GM19328 (cell line): ENCODE measurements at regions not wholly inside any gene's neighbourhood (a gene's known extent, or its start where the extent isn't known, plus 50 kb on each side); places are given as distances from the start of the nearest gene placed in this dataset.

ENCODE experiments used
- ATAC-seq: cut with Tn5 transposase; IDR thresholded peaks from one replicate; pipeline ENCODE4 v1.9.1; 2021; ENCODE audit warnings: mild to moderate bottlenecking, moderate library complexity; ENCODE audit not compliant: unreplicated experiment

DNA sequence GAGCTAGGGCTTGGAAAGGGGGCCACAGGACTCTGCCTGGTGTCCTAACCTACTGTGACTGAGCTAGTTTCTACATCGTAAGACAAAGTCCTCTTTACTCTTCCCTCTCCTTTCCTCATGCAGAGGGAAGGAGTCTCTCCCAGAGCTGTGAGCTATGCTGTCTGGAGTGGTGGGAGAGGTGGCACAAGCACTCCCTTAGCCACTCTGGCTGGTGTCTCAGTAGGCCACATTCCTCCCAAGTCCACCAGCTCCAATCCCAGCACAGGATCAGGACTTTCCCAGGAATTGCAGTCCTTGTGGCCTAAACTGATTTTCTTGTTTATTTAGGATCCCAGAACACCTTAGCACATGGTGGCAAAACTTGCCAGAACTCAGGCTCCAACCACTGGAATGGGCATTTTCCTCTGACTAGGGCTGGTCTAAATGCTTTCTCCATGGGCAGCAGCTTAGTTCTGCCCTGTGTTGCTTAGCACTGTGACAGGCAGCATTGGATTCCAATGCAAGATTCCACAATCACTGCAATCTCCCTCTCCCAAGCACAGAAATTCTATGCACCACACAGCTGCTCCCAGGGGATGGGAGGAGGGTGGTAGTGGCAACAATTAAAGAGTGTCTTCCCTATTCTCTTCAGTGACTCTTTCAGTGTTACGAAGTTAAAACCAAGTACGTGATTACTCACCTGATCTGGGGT, 733.3 kb downstream of the HACE1 start:
- no peak for ATAC-seq

DNA sequence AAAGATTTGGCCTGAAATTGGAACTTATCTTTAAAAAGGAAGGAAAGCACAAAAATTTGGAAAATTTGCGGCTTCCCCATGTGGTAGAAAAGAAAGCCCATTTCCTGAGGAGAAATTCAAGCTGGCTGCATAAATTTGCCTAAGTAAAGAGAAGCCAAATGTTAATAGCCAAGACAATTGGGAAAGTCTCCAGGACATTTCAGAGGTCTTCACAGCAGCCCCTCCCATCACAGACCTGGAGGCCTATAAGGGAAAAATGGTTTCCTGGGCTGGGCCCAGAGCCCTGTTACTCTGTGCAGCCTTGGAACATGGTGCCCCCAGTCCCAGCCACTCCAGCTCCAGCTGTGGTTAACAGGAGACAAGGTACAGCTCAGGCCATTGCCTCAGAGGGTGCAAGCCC, 736.5 kb downstream of the HACE1 start:
- ATAC-seq, result no peak

DNA sequence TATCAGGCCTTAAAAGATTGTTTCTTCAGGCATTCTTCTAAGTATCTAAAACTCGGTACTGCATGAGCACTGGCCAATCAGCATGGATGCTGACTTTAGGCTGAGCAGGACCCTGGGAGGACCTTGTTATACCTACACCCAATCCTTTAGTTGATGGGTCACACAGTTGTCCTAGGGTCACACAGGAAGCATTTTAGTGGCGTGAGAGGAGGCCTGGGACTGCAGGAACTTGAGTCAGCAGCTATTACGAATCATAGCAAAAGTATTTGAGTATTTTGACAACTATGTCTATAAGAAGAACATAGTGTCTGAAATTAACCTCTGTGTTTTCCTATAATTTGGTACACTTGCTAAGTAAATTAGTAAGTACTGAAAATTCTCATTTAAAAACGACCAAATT, 741.4 kb downstream of the HACE1 start:
- ATAC-seq, result no peak

DNA sequence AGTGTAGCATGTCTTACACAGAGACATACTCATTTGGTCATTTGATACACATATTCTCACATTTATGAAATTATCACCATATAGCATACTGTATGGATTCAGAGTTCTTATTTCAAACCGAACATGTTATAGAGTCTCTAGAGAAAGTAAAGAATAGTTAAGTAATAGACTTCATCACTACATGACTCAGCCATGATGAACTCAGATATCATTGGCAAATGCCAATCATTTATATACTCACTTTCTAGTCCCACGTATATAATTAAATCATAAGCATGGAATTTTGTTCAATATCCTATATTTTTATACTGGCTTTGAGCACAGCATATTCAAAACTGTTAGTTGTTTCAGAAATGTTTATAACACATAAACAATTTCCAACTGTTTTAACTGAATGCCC, 749.9 kb downstream of the HACE1 start:
- no peak for ATAC-seq

DNA sequence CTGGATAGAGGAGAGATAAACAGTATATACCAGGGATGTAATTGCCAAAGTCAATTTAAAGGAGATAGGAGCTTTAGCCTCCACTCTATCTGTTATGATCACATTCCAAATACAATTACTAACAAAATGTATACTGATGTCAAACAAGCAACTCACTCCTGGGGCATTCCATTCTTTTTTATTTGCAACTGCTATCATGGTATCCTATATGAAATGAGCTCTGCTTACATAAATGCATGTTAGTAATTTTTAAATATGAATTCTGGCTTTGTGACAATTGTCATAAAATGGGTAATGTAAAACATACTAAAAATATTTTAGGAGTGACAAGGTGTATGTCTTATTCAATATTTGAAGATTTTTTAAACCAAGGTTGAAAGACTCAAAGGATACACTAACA, 751.1 kb downstream of the HACE1 start:
- no peak for ATAC-seq

DNA sequence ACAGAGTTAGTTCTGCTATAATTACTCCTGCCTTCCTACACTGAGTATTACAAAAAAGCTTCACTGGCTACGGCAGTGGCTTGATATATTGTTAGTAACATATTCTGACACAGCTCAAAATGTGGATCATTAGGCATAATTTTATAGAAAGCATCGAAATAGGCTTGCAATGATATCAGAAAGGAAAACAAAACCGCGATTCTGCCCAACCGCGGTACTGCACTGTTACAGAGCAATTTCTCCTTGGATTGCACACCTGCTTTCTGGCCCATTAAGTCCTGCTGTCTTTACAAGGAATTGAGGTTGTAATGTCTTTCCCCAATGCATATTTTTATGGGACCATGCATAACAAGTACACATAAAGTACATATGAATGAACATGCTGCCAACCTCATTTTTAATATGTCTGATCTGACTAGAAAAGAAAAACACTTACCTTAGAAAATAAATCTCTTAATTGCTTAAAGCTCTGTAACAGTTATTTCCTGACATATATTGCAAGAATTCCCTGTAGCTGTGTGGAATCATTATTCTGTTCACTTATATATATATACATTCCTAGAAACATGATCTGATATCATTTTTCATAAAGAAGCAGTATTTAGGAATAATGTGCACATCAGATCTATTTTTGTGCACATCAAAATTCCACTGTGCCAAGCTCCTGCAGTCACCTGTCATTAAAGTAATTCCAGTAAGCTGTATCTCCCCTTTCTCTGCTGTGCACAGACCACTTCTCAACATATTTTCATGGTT, 763.9 kb downstream of the HACE1 start:
- no peak for ATAC-seq

DNA sequence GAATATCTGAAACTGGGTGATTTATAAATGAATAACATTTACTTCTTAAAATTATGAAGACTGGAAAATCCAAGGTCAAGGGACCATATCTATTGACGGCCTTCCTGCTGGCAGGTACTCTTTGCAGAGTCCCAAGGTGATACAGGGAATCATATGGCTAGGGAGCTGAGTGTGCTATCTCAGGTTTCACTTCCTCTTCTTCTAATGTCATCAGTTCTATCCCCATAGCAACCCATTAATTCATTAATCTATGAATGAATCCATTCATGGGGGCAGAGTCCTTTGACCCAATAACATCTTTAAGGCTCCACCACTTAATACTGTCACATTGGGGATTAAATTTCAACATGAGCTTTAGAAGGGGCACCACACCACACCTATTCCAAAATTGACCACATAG, 772.0 kb downstream of the HACE1 start:
- ATAC-seq, result no peak

DNA sequence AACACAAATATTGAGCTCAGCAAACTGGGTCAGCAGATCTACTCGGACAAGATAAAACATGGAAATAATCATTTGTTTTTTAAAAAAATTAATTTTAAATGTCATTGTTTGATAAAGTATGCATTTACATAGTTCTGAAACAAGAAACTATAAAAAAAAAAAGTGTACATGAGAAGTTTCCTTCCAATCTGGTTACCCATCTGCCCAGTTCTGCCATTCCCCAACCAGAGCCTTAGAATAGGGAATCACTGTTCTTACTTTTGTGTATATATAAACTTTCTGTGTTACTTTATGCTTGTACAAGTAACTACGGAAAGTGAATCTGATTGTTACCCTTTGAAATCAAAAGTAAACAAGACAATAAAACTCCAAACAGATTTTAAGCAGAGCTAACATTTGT, 791.4 kb downstream of the HACE1 start:
- no peak for ATAC-seq

DNA sequence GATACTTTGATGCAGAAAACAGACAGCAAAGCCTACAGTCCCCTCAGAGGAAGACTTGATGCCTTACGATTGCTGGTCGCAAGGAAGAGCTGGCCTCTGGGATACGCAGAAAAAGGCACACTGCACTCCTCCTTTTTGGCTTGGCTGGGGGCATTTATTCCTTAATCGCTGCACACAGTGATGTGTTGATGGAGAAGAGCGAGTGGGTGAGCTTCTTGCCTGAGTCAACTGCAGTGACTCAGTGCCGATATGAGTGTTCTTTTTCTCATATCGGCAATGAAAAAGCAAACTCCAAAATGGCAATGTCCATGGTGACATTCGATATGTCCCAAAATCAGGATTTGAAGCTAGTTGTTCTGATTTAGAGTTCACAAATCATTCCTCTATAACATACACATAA, 794.8 kb downstream of the HACE1 start:
- ATAC-seq, result no peak

DNA sequence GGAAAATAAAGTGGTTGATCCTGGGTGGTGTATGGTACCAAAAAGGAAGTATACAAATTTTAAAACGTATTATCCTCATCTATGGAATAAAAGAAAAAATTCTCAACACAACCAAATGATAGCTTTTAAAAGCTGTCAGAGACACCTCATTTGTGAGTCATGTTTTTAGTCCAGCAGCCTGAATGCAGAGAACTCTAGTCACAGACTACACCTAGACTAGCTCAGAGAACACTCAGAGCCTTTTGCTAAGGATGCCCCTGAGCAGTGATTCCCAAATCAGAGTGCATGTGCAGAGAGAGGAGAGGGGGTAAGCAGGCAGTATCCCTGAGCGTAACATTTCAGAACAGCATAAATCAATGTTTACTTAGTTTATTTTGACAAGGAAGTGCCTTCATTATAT, 809.3 kb downstream of the HACE1 start:
- no peak for ATAC-seq

DNA sequence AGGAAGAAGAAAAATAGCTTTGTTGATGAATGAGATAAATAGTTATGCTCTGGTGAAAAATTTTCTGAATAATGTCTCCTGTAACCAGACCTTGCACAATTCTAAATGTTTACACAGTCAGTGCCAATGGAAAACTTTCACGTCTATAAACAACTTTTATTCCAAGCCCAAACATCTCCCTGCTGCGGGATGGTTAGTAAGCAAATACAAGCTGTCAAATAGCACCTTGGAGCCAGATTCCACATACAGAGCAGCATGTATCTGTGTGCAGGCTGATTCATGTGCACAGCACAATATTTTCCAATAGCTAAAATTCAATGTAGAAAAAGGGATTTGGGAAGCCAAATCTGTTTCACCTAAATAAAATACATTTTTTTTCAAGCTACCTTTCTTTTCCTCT, 813.3 kb downstream of the HACE1 start:
- ATAC-seq, result no peak

DNA sequence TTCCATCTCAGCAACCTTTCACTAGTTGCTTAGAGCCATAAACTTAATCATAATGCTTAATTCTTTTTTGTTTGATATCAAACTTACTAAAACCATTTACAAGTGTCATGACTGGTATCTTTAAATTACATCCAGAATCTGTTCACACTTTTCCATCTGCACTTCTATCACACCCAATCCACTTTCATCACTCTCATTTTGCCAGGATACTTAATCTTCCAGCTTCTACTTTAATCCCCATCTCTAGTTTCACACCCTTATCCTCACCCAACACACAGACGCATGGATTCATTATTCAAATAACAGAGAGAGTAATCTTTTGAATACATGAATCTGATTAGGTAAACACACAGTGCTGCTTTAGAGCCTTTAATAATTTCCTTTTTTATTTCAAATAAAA, 828.4 kb downstream of the HACE1 start:
- no peak for ATAC-seq

DNA sequence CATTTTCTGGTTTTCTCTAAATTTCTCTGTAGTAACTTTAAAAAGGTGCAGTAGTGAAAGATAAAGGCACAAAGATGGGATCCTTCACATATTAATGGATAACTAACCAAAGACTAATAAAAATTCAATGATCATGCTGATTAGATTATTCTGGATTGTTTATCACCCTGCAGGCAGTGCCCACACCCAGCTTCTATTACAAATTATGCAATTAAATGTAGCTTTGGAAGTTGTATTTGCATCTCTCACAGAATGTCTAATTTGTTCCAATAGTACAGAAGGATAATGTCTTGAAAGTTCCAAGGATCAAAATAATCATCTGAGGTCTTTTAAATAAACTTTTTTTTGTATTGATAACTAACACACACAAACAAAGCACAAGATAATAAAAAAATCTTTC, 837.6 kb downstream of the HACE1 start:
- no peak for ATAC-seq

DNA sequence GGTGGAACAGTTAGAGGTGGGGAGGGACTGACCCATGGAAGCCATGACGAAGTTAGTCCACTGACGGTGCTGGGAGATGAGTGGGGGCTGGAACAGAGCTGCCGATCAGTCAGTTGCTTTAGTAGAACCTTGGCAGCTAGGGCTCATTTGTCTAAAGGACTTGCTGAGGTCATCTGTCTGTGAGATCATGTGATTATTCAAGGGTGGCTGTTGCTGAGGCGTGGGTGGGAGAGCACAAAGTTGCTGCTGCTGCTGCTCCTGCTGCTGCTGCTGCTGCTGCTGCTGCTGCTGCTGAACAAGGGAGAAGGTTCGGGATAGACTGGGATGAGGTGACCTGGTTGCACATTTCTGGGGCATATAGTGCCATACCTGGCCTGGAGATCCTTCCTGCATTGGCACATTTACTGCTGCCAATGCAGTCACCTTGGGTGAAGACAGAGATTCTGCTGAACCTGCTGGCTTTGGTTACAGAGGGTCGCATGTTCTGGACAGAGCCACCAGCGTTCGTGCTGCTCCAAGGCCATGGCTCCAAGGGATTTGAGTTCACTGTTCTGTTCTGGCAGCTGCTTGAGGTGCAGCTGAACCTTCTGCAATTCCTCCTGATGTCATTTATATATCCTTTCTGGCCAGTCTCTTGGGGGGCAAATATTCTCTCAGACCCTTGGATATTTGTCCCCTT, 840.5 kb downstream of the HACE1 start:
- ATAC-seq, result no peak

DNA sequence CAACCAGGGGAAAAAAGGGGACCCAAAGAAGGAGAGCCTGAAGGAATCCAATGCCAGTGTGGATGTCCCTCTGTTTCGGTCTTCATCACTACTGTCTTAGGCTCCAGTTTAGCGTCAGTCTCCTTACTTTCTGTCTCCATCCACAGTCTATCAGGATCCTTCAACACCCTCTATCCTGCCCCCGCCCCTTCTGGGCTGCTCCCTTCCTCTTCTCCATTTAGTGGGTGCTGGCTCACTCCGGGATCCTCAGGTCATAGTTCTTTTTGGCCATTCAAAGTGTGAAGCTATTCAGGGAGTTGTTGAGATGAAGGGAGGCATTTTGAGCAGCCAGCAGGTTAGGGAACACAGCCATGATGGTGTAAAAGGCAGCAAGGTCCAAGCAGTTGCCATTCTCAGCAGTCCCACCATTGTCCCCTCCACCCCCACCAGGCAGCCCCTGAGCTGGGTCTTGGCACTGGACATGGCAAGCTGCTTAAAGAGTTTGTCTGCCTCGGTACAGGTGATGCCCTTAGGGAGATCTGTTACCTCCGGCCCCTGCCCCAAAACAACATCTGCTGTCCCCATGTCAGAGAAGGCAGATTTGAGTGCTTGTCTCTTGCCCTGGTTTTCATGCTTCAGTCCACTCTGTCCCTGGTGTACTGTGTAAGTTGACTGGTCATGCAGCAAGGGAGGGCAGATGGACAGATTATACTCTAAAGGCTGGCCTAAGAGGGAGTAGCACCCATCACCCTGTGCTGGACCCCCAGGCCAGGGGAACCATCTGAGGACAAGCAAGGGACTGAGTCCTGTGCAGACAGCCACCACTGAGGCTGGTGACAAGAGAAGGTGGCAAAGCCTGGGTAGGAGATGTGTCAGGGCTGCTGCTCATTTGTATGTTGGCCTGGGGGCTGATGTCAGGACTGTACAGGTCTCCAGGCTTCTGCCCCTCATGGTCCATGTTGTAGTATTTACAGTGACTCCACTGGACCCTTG, 842.0 kb downstream of the HACE1 start:
- ATAC-seq, result no peak

DNA sequence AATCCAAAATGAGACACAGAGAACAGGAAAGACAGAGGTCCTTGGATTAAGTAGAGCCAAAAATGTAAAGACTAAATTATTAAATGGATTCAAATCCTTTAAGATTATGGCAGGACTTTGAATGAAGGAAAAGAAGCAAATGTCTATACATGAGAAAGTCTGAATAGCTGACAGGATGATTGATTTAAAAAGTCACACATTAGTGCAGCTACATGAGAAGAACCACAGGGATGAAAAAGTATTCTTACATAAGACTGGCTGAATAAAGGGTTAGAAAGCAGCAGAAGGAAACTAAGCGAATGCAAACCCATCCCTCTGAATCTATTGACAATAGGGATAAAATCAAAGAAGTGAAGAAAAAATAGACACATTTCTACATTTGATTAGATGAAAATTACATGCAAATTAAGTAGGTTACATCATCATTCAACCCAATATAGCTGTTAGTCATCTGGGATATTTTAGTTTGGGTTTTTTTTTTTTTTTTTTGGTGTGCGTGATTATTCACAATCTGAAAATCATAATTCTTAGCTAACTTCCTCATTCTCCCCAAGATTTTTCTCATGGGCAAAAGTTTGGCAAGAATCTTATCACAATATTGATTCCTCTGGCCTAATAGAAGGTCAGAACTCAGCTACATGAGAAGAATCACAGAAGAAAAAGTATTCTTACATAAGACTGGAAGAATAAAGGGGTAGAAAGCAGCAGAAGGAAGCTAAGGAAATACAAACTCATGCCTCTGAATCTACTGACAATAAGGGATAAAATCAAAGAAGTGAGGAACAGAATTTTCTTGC, 845.4 kb downstream of the HACE1 start:
- no peak for ATAC-seq

DNA sequence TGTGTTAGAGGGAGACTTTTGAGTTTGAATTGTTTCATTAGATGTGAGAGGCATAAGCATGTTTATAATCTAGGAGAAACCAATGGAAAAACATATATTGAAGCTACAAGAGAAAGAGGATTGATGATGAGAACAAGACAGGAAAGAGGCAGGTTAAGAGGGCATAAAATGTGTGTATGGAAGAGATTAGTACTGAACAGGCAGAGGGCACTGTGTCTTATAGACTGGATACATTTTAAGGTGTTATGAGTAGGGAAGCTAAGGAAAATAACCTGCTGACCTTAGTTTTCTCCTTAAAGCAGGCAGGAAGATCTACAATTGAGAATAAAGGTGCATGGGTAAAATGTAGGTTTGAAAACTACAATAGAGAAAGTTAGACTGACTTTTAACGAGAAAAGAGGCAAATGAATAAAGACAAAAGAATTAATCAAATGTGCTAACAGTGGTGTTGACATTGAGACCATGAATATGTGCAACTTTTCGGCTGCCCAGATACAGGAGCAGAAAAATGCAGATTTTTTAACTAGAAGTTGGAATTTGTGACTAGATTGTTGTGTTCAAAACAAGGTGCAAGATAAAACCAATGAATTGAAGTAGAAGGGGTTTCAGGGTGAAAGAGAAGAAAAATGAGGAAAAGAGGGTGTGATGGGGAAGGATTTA, 846.3 kb downstream of the HACE1 start:
- ATAC-seq, result no peak

DNA sequence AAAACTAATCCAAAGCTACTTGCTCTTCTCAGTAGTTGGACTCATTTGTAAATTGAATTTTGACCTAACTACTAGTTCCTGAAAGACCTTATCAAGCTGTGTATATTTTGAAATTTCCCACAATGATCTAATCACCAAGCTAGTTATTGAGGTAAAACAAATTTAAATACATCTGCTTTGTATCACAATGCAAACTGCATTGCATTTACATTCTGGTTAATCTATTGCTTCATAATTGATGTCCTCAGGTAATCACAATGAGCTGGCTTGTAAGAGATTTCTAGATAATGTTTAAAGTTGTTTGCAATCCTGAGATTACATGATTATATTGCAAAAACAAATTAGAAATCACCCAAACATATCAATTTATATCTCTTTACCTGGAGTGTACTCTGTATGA, 848.8 kb downstream of the HACE1 start:
- ATAC-seq, result no peak

DNA sequence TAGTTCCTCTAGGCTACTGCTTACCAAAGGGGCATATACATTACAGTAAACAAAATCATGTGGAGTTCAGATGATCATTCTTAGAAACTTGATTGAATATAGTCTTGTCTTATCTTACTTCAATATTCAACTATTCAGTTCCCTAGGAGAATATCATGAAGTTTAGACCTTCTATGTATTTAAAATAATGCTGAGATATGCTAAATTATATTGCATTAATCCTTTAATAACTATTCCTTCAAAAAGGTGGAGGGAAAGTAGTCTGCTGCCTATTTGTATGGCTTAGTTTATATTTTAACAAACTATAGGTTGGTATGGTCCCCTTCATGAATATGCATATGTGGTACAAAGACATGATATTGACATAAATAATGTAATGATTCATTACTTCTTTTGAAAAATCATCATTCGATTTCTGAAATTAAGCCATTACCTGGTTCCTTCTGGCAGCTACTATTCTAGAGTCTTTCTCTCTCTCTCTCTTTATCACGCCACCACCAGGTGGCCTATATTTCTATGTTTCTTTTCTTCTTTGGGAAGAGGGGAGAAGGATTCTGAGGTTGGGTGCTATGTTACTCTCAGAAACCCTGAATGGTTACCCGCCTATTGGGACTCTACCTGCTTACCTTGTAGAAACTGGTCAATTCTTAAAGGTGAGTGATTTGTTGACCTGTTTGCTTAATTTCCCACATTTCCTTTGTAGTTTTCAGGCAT, 855.8 kb downstream of the HACE1 start:
- ATAC-seq, result no peak
